ENCODE measurements at regions not wholly inside any gene's neighbourhood (a gene's known extent, or its start where the extent isn't known, plus 50 kb on each side); places are given as distances from the start of the nearest gene placed in this dataset.

- no peak overlapping the region for H3K4me3 ChIP-seq (ENCODE audit: low read depth, low read length)
- H3K4me1 ChIP-seq, result no peaks in the 10 kb centered on the region
- no peak for DNase-seq
- TF ChIP-seq CTCF (IDR thresholded peaks at IDR 0.05; ENCODE audit: low read depth, low read length), result no peak
- no peaks in the 10 kb centered on the region for H3K27me3 ChIP-seq
- H3K36me3 ChIP-seq, result no peaks in the 10 kb centered on the region
- no peaks in the 10 kb centered on the region for H3K9me3 ChIP-seq
These were observed 636.4 kb downstream of the PLPP3 start for GRCh38 chr1:55943012-55943411.

GRCh38 chr1:55939866-55940265, 639.5 kb downstream of the PLPP3 start:
- Histone ChIP-seq H3K36me3 (no peaks in the 10 kb centered on the region), H3K4me3 (ENCODE audit: low read depth, low read length) (no peak overlapping the region), H3K4me1 (no peaks in the 10 kb centered on the region), H3K9me3 (no peaks in the 10 kb centered on the region), H3K27me3 (no peaks in the 10 kb centered on the region)
- no peak for TF ChIP-seq CTCF (IDR thresholded peaks at IDR 0.05; ENCODE audit: low read depth, low read length)
- DNase-seq, result no peak

GRCh38 chr1:55938861-55939260, 640.5 kb downstream of the PLPP3 start:
- Histone ChIP-seq H3K27me3 (no peaks in the 10 kb centered on the region), H3K4me3 (ENCODE audit: low read depth, low read length) (no peak overlapping the region), H3K36me3 (no peaks in the 10 kb centered on the region), H3K4me1 (no peaks in the 10 kb centered on the region), H3K9me3 (no peaks in the 10 kb centered on the region)
- DNase-seq, result no peak
- TF ChIP-seq CTCF (IDR thresholded peaks at IDR 0.05; ENCODE audit: low read depth, low read length), result no peak

GRCh38 chr1:55938376-55938850, 641.0 kb downstream of the PLPP3 start:
- H3K4me1 ChIP-seq, result no peaks in the 10 kb centered on the region
- no peak overlapping the region for H3K4me3 ChIP-seq (ENCODE audit: low read depth, low read length)
- DNase-seq, result no peak
- H3K27me3 ChIP-seq, result no peaks in the 10 kb centered on the region
- H3K9me3 ChIP-seq, result no peaks in the 10 kb centered on the region
- no peaks in the 10 kb centered on the region for H3K36me3 ChIP-seq
- TF ChIP-seq CTCF (IDR thresholded peaks at IDR 0.05; ENCODE audit: low read depth, low read length), result no peak

- no peaks in the 10 kb centered on the region for H3K9me3 ChIP-seq
- H3K27me3 ChIP-seq, result no peaks in the 10 kb centered on the region
- no peaks in the 10 kb centered on the region for H3K36me3 ChIP-seq
- H3K4me3 ChIP-seq (ENCODE audit: low read depth, low read length), result no peak overlapping the region
- no peak for DNase-seq
- TF ChIP-seq CTCF (IDR thresholded peaks at IDR 0.05; ENCODE audit: low read depth, low read length), result no peak
- H3K4me1 ChIP-seq, result no peaks in the 10 kb centered on the region
These were observed 641.5 kb downstream of the PLPP3 start for GRCh38 chr1:55937840-55938375.

- no peaks in the 10 kb centered on the region for H3K4me1 ChIP-seq
- no peaks in the 10 kb centered on the region for H3K9me3 ChIP-seq
- TF ChIP-seq CTCF (IDR thresholded peaks at IDR 0.05; ENCODE audit: low read depth, low read length), result no peak
- H3K36me3 ChIP-seq, result no peaks in the 10 kb centered on the region
- H3K27me3 ChIP-seq, result no peaks in the 10 kb centered on the region
- no peak overlapping the region for H3K4me3 ChIP-seq (ENCODE audit: low read depth, low read length)
- DNase-seq, result no peak
These were observed 644.1 kb downstream of the PLPP3 start for GRCh38 chr1:55935236-55935635.
